Vagina (tissue), 2 donors: ENCODE measurements at regions not wholly inside any gene's neighbourhood (a gene's known extent, or its start where the extent isn't known, plus 50 kb on each side); places are given as distances from the start of the nearest gene placed in this dataset.

ENCODE experiments used
- DNase-seq, 2 donors: peaks; one replicate each; pipeline ENCODE4 v3.0.0-alpha.2; 2017; ENCODE audit errors: extremely low spot score in 2 of 2
- H3K27ac ChIP-seq: fragments of 200-600 bp; sonication (generic); one replicate; pipeline ENCODE4 v1.5.1; 2019
- H3K27me3 ChIP-seq: fragments of 200-600 bp; sonication (generic); one replicate; pipeline ENCODE4 v1.5.1; 2019
- H3K36me3 ChIP-seq, 2 donors: fragments of 200-600 bp; sonication (generic); one replicate each; pipeline ENCODE4 v1.5.1; 2017 to 2019
- H3K4me1 ChIP-seq: fragments of 200-600 bp; sonication (generic); one replicate; pipeline ENCODE4 v1.5.1; 2019
- H3K4me3 ChIP-seq, 2 donors: fragments of 200-600 bp; sonication (generic); 1 replicate in 1 of 2; 2 replicates in 1 of 2; pipeline ENCODE4 v1.5.1; 2016 to 2019
- H3K9me3 ChIP-seq: fragments of 200-600 bp; sonication (generic); one replicate; pipeline ENCODE4 v1.5.1; 2019
- POLR2A ChIP-seq, 2 donors: fragments of 450-650 bp; IDR thresholded peaks; one replicate each; pipeline ENCODE4 v1.6.1; 2017; ENCODE audit warnings: antibody characterized with exemption in 2 of 2, mild to moderate bottlenecking in 2 of 2, moderate library complexity in 2 of 2
- POLR2AphosphoS5 ChIP-seq, 2 donors: sonication (generic); formaldehyde crosslinking; IDR thresholded peaks; one replicate each; pipeline ENCODE4 v1.9.0; 2017; ENCODE audit warnings: antibody characterized with exemption in 2 of 2, mild to moderate bottlenecking in 2 of 2, low read depth in 1 of 2; ENCODE audit not compliant: insufficient read depth in 1 of 2
- intact Hi-C: fragments of 100-400 bp; cut with DNase I; formaldehyde crosslinking; loops from one replicate; pipeline ENCODE4 v1.15.1; 2023
- TF ChIP-seq, protein P1 (sequence below), 3 experiments: fragments of 450-650 bp in 2 of 3; fragments of 200-600 bp in 1 of 3; sonication (generic) in 1 of 3; IDR thresholded peaks; one replicate each; pipeline ENCODE4 v1.5.1; 2017 to 2019; ENCODE audit warnings: antibody characterized with exemption in 3 of 3, mild to moderate bottlenecking in 2 of 3, moderate library complexity in 2 of 3

DNA sequence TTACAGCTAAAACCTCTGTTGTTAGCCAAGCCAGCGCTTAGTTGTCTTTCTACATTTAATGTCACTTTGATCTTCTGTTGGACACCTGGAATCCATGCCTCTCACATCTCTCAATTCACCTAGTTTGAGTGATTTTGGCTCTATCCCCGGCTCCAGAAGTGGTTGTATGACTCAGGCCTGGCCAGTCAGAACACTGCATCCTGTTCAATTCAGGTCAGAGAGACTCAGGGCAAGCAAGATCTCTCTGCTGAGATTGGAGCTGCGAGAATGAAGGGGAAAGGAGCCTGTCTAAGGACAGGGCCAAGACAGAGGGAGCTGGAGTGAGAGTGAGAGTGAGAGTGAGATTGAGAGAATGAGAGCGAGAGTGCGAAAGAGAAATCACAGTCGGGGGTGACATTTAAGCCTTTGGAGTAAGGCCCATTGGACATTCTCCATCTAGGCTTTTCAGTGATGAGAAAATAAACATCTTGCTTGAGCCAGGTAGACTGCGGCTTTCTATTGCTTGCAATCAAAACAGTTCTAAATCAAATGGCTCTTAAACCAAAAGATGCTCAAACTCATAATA is 83.3 kb upstream of the DYNC1I1 start:
- no peak for TF ChIP-seq POLR2A (IDR thresholded peaks at IDR 0.05)
- no peak for TF ChIP-seq POLR2AphosphoS5 (IDR thresholded peaks at IDR 0.05; ENCODE audit: insufficient read depth in 1 of 2, low read depth in 1 of 2)
- TF ChIP-seq, protein P1, sequence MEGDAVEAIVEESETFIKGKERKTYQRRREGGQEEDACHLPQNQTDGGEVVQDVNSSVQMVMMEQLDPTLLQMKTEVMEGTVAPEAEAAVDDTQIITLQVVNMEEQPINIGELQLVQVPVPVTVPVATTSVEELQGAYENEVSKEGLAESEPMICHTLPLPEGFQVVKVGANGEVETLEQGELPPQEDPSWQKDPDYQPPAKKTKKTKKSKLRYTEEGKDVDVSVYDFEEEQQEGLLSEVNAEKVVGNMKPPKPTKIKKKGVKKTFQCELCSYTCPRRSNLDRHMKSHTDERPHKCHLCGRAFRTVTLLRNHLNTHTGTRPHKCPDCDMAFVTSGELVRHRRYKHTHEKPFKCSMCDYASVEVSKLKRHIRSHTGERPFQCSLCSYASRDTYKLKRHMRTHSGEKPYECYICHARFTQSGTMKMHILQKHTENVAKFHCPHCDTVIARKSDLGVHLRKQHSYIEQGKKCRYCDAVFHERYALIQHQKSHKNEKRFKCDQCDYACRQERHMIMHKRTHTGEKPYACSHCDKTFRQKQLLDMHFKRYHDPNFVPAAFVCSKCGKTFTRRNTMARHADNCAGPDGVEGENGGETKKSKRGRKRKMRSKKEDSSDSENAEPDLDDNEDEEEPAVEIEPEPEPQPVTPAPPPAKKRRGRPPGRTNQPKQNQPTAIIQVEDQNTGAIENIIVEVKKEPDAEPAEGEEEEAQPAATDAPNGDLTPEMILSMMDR (IDR thresholded peaks at IDR 0.05): no peak
- H3K36me3 ChIP-seq: no peaks in the 10 kb centered on the region
- no peak overlapping the region for H3K27ac ChIP-seq
- peaks cover 7% of the 10 kb centered on the region for H3K4me1 ChIP-seq
- H3K9me3 ChIP-seq: no peaks in the 10 kb centered on the region
- H3K27me3 ChIP-seq: no peaks in the 10 kb centered on the region
- no peak for DNase-seq
- no peak overlapping the region for H3K4me3 ChIP-seq
- intact Hi-C loops: loop anchor here (5.0 kb wide), 1 partner anchor 177 kb away; no protein-coding TSS in a partner anchor

DNA sequence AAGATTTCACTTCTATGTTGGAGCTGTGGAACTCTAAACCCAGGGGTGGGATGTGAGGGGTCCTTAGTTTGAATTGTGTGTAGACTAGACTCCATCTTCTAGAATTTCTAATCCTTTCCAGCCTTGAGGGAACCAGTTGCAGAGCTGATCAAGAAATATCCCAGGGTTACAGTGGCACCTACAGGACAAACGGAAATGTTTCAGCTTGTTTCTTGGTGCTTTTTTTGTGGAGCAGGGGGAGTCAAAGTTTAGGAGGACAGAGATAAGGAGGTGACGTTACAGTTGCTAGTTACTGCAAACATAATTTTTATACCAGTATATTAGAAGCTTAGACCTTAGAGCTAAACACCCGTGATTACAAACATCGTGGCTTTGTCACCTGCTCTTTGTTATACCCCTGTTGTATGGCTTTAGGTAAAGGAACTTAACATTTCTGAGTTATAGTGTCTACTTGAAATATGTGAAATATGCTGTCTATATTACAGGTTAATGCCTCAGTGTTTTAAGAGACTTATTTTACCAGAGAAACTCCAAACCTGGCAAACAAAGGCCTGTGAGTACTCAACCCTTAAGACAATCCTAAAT is 84.5 kb upstream of the DYNC1I1 start:
- intact Hi-C loops: loop anchor here (5.0 kb wide), 1 partner anchor 176 kb away; no protein-coding TSS in a partner anchor
- no peak overlapping the region for H3K4me3 ChIP-seq
- peaks cover 12% of the 10 kb centered on the region for H3K4me1 ChIP-seq
- DNase-seq: no peak
- no peaks in the 10 kb centered on the region for H3K27me3 ChIP-seq
- H3K9me3 ChIP-seq: no peaks in the 10 kb centered on the region
- no peak overlapping the region for H3K27ac ChIP-seq
- H3K36me3 ChIP-seq: no peaks in the 10 kb centered on the region
- TF ChIP-seq, protein P1 (IDR thresholded peaks at IDR 0.05): peak in 1 of 3 experiments; percentile 58
- TF ChIP-seq POLR2AphosphoS5 (IDR thresholded peaks at IDR 0.05; ENCODE audit: insufficient read depth in 1 of 2, low read depth in 1 of 2): no peak

DNA sequence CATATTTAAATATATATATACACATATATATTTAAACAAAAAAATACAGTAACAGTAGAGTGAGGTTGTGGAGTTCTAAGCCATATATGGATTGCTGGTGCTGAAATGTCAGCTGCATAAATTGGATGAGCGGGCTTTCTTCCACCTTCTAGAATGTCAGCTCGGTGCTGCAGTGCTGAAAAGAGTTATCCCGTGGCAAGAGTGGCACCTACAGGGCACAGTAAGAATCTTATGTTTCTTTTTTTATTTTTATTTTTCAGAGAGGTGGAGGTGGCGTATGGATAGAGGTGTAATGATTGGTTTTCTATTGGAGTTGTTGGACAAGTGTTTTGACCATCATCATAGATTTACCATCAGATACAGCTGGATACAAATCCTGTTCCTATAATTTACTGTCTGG is 86.2 kb upstream of the DYNC1I1 start:
- Histone ChIP-seq H3K27me3 (no peaks in the 10 kb centered on the region), H3K4me1 (peaks cover 12% of the 10 kb centered on the region), H3K27ac (no peak overlapping the region), H3K9me3 (no peaks in the 10 kb centered on the region), H3K36me3 (no peaks in the 10 kb centered on the region), H3K4me3 (no peak overlapping the region)
- DNase-seq: no peak
- intact Hi-C loops: loop anchor here (5.0 kb wide), 1 partner anchor 174 kb away; no protein-coding TSS in a partner anchor
- TF ChIP-seq POLR2AphosphoS5 (IDR thresholded peaks at IDR 0.05; ENCODE audit: insufficient read depth in 1 of 2, low read depth in 1 of 2) (peak in 1 of 2 donors; percentile 54), POLR2A (IDR thresholded peaks at IDR 0.05) (no peak)
- TF ChIP-seq, protein P1 (IDR thresholded peaks at IDR 0.05): peak; percentile 29 to 50 (median 39)

DNA sequence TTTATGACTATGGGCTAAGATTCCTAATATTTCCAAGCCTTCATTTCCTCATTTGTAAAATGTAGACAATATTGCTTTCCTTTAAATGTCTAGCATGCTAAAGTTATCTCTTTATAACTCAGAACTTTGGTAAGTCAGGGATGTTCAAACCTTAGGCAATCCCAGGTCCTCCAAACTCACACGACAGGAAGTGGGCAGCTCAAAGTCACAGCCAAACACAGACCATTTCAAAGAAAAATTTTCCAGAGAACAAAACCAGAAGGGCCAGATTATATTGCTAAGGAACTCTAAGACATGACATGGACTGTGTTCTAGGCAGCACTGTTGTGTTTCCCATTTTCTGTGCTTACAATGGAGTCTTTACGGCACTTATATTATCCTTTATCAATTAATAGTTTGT is 87.8 kb upstream of the DYNC1I1 start:
- H3K4me1 ChIP-seq: peaks cover 12% of the 10 kb centered on the region
- H3K27me3 ChIP-seq: no peaks in the 10 kb centered on the region
- TF ChIP-seq, protein P1 (IDR thresholded peaks at IDR 0.05): no peak
- no peak for TF ChIP-seq POLR2A (IDR thresholded peaks at IDR 0.05)
- TF ChIP-seq POLR2AphosphoS5 (IDR thresholded peaks at IDR 0.05; ENCODE audit: insufficient read depth in 1 of 2, low read depth in 1 of 2): no peak
- H3K27ac ChIP-seq: no peak overlapping the region
- no peak for DNase-seq
- H3K36me3 ChIP-seq: no peaks in the 10 kb centered on the region
- intact Hi-C loops: loop anchor here (5.0 kb wide), 2 partner anchors 87 to 152 kb away; partner anchors contain the start of gene PDK4
- no peaks in the 10 kb centered on the region for H3K9me3 ChIP-seq
- no peak overlapping the region for H3K4me3 ChIP-seq

DNA sequence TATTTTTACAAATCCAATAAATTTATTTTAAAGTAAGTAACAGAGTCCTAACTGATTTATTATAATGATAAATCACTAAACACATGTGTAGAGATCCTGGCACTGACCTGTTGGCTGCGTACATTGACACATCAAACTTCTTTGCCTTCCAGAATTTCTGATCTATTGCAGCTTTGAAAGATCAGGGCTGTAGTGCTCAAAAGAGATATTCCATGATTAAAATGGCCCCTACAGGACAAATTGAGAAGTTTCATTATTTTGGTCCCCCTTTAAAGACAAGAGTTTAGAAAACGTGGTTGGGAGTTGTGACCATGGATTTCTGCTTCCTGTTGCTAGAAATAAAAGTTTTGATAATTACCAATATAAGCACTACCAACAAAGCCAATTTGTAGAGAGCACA is 87.7 kb upstream of the PDK4 start:
- DNase-seq: no peak
- TF ChIP-seq POLR2AphosphoS5 (IDR thresholded peaks at IDR 0.05; ENCODE audit: insufficient read depth in 1 of 2, low read depth in 1 of 2) (no peak), POLR2A (IDR thresholded peaks at IDR 0.05) (no peak)
- TF ChIP-seq, protein P1 (IDR thresholded peaks at IDR 0.05): peak in 2 of 3 experiments; percentile 13 to 74
- intact Hi-C loops: loop anchor here (5.0 kb wide), 2 partner anchors 87 to 152 kb away; partner anchors contain the start of gene PDK4
- Histone ChIP-seq H3K36me3 (no peaks in the 10 kb centered on the region), H3K9me3 (no peaks in the 10 kb centered on the region), H3K27ac (no peak overlapping the region), H3K27me3 (no peaks in the 10 kb centered on the region), H3K4me3 (no peak overlapping the region), H3K4me1 (peaks cover 12% of the 10 kb centered on the region)
